DOHH2 (cell line): ENCODE measurements at regions not wholly inside any gene's neighbourhood (a gene's known extent, or its start where the extent isn't known, plus 50 kb on each side); places are given as distances from the start of the nearest gene placed in this dataset.

Experiments
- H3F3A ChIP-seq: fragments of 200-600 bp; sonication (generic), shearing (Covaris generic); 2 replicates; pipeline ENCODE4 v1.6.0; 2016; ENCODE audit warnings: antibody characterized with exemption, mild to moderate bottlenecking; ENCODE audit not compliant: control insufficient read depth, insufficient read depth
- H3K27ac ChIP-seq: fragments of 200-600 bp; sonication (generic); 2 replicates; pipeline ENCODE4 v1.5.1; 2014; ENCODE audit warnings: low read depth, mild to moderate bottlenecking, low read length, moderate library complexity
- H3K27me3 ChIP-seq: fragments of 200-600 bp; sonication (generic); 2 replicates; pipeline ENCODE4 v1.6.1; 2014; ENCODE audit warnings: mild to moderate bottlenecking, low read length, mixed read lengths; ENCODE audit not compliant: control insufficient read depth
- H3K36me3 ChIP-seq: fragments of 200-600 bp; sonication (generic); 2 replicates; pipeline ENCODE4 v1.6.1; 2014; ENCODE audit warnings: mild to moderate bottlenecking, low read length, moderate library complexity, mixed read lengths; ENCODE audit not compliant: control insufficient read depth
- H3K4me1 ChIP-seq: fragments of 200-600 bp; sonication (generic); 2 replicates; pipeline ENCODE4 v1.6.1; 2014; ENCODE audit warnings: mild to moderate bottlenecking, low read length, mixed read lengths; ENCODE audit not compliant: control insufficient read depth
- H3K4me2 ChIP-seq: fragments of 200-600 bp; sonication (generic); 2 replicates; pipeline ENCODE4 v1.6.0; 2014; ENCODE audit warnings: mild to moderate bottlenecking, low read length, moderate library complexity
- H3K4me3 ChIP-seq: fragments of 200-600 bp; sonication (generic); 2 replicates; pipeline ENCODE4 v1.5.1; 2014; ENCODE audit warnings: mild to moderate bottlenecking, low read length, mixed read lengths
- H3K79me2 ChIP-seq: fragments of 200-600 bp; sonication (generic); 2 replicates; pipeline ENCODE4 v1.6.1; 2014; ENCODE audit warnings: mild to moderate bottlenecking, low read length, mixed read lengths; ENCODE audit not compliant: control insufficient read depth
- H3K9me2 ChIP-seq: fragments of 200-600 bp; sonication (generic); replicated peaks from 2 replicates; pipeline ENCODE4 v1.6.1; 2014; ENCODE audit warnings: mild to moderate bottlenecking, low read length, mixed read lengths; ENCODE audit not compliant: control insufficient read depth
- H3K9me3 ChIP-seq: fragments of 200-600 bp; sonication (generic); 2 replicates; pipeline ENCODE4 v1.6.1; 2014; ENCODE audit warnings: antibody characterized with exemption, low read length, mixed read lengths; ENCODE audit not compliant: control insufficient read depth, insufficient read depth
- H4K20me1 ChIP-seq: fragments of 200-600 bp; sonication (generic); 2 replicates; pipeline ENCODE4 v1.6.0; 2014; ENCODE audit warnings: low read depth, mild to moderate bottlenecking, antibody characterized with exemption, low read length, moderate library complexity; ENCODE audit not compliant: control insufficient read depth, insufficient read depth
- EZH2phosphoT487 ChIP-seq: fragments of 200-600 bp; sonication (generic); IDR thresholded peaks from 2 replicates; pipeline ENCODE4 v1.6.1; 2017; ENCODE audit warnings: borderline replicate concordance, mild to moderate bottlenecking, antibody characterized with exemption, low read length, moderate library complexity, mixed read lengths
- TF ChIP-seq, protein P1 (sequence below): fragments of 200-600 bp; sonication (generic); IDR thresholded peaks from one replicate; pipeline ENCODE4 v1.5.1; 2014; ENCODE audit warnings: antibody characterized with exemption, mild to moderate bottlenecking, low read depth, low read length; ENCODE audit not compliant: poor library complexity, severe bottlenecking

DNA sequence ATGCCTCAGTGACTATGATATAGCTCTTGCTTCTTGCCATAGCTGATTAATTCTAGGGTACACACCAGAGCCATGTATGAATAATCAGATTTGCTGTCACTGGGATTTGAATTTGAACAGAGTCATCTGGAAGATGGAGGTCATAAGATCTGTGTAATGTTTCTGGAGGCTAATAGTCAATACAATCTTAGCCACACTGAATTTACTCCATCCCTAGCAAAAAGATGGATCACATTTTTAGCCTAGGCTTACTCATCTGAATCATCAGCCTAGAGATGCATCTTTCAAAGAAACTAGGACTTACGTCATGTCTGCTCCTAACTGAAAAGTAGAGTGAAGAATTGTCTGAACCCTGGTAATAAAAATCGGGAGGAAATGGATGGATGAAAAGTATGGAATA, 142.3 kb upstream of the ZNF804B start:
- H3K79me2 ChIP-seq = no peaks in the 10 kb centered on the region
- no peaks in the 10 kb centered on the region for H3K4me1 ChIP-seq
- no peaks in the 10 kb centered on the region for H3F3A ChIP-seq
- no peaks in the 10 kb centered on the region for H4K20me1 ChIP-seq
- H3K4me3 ChIP-seq = no peak overlapping the region
- TF ChIP-seq, protein P1, sequence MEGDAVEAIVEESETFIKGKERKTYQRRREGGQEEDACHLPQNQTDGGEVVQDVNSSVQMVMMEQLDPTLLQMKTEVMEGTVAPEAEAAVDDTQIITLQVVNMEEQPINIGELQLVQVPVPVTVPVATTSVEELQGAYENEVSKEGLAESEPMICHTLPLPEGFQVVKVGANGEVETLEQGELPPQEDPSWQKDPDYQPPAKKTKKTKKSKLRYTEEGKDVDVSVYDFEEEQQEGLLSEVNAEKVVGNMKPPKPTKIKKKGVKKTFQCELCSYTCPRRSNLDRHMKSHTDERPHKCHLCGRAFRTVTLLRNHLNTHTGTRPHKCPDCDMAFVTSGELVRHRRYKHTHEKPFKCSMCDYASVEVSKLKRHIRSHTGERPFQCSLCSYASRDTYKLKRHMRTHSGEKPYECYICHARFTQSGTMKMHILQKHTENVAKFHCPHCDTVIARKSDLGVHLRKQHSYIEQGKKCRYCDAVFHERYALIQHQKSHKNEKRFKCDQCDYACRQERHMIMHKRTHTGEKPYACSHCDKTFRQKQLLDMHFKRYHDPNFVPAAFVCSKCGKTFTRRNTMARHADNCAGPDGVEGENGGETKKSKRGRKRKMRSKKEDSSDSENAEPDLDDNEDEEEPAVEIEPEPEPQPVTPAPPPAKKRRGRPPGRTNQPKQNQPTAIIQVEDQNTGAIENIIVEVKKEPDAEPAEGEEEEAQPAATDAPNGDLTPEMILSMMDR = no peak
- TF ChIP-seq EZH2phosphoT487 = no peak
- H3K36me3 ChIP-seq = no peaks in the 10 kb centered on the region
- no peaks in the 10 kb centered on the region for H3K27me3 ChIP-seq
- H3K9me2 ChIP-seq = no peaks in the 10 kb centered on the region
- H3K4me2 ChIP-seq = no peak overlapping the region
- H3K9me3 ChIP-seq = no peaks in the 10 kb centered on the region
- no peak overlapping the region for H3K27ac ChIP-seq

DNA sequence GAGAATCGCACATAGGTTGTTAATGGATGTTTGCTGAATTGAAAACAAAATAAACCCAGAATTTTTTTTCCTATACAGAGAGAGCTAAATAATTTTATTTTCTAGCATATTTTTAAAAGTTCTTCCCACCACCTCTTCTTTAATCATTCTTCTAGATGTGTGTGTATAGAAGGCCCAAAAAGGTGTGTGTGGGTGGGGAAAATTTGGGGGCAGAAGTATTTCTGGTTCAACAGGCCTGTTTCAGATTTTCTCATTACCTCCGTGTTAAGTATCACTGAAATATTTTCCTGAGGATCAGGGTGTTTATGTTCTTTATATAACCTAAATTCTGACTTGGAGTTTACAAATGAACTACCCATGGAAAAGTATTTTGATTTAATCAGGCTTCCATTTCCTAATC, 144.2 kb upstream of the ZNF804B start:
- H3K4me2 ChIP-seq = no peak overlapping the region
- TF ChIP-seq EZH2phosphoT487 = no peak
- TF ChIP-seq, protein P1 = no peak
- H3K36me3 ChIP-seq = no peaks in the 10 kb centered on the region

DNA sequence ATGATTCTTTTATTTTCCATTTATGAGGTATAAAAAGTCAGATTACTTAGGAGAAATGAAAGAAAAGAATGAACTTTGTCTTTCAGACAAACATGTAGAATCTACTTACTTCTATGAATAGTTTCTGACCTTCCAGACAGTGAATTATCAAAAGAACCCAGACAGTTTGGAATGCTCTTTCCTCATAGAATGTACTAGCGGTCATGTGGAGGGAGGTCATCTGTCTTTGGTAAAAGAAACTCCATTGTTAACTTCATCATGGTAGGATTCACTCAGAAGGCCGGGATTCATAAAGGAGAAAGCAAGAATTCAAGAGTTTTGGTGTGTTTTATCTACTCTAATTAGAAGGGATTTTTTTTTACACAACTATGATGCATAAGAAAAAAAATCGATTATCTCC, 144.8 kb upstream of the ZNF804B start:
- TF ChIP-seq, protein P1 = no peak
- TF ChIP-seq EZH2phosphoT487 = no peak
- Histone ChIP-seq H3K4me2 (no peak overlapping the region), H3F3A (no peaks in the 10 kb centered on the region)

More for the DNA sequence above, 144.2 kb upstream of the ZNF804B start:
- H3K9me3 ChIP-seq = no peaks in the 10 kb centered on the region
- H3K9me2 ChIP-seq = no peaks in the 10 kb centered on the region
- H3K4me1 ChIP-seq = no peaks in the 10 kb centered on the region
- no peak overlapping the region for H3K4me3 ChIP-seq
- H3K27ac ChIP-seq = no peak overlapping the region
- H3F3A ChIP-seq = no peaks in the 10 kb centered on the region
- no peaks in the 10 kb centered on the region for H3K27me3 ChIP-seq
- no peaks in the 10 kb centered on the region for H3K79me2 ChIP-seq
- H4K20me1 ChIP-seq = no peaks in the 10 kb centered on the region

DNA sequence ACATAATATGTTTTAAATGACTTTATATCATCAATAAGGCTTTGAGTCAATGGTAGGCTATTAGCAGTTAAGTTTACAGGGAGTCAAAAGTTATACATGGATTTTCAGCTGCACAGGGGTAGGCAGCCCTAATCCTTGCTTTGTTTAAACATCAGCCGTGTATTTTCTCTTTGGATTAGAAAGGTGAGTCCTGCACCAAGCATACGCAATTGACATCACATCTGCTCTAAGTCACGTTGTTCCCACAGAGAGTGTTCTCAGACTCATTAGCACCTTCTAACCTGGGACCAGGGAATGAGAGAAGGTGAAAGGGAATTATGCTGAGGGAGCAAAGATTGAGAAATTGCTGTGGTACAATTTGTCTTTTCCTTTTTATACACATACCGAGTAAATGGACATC, 148.6 kb upstream of the ZNF804B start:
- Histone ChIP-seq H3F3A (no peaks in the 10 kb centered on the region), H4K20me1 (no peaks in the 10 kb centered on the region), H3K4me3 (no peak overlapping the region), H3K27ac (no peak overlapping the region), H3K9me2 (no peaks in the 10 kb centered on the region), H3K27me3 (no peaks in the 10 kb centered on the region), H3K9me3 (no peaks in the 10 kb centered on the region), H3K4me1 (no peaks in the 10 kb centered on the region), H3K79me2 (no peaks in the 10 kb centered on the region), H3K4me2 (no peak overlapping the region), H3K36me3 (no peaks in the 10 kb centered on the region)
- TF ChIP-seq, protein P1 = no peak
- no peak for TF ChIP-seq EZH2phosphoT487

More for the DNA sequence above, 144.8 kb upstream of the ZNF804B start:
- Histone ChIP-seq H3K79me2 (no peaks in the 10 kb centered on the region), H3K9me2 (no peaks in the 10 kb centered on the region), H3K9me3 (no peaks in the 10 kb centered on the region), H3K4me3 (no peak overlapping the region), H4K20me1 (no peaks in the 10 kb centered on the region), H3K4me1 (no peaks in the 10 kb centered on the region), H3K36me3 (no peaks in the 10 kb centered on the region), H3K27me3 (no peaks in the 10 kb centered on the region), H3K27ac (no peak overlapping the region)
